HG03460 (cell line): ENCODE measurements at regions not wholly inside any gene's neighbourhood (a gene's known extent, or its start where the extent isn't known, plus 50 kb on each side); places are given as distances from the start of the nearest gene placed in this dataset.

Experiments used
- ATAC-seq: cut with Tn5 transposase; IDR thresholded peaks from one replicate; pipeline ENCODE4 v1.9.1; 2021; ENCODE audit not compliant: unreplicated experiment

GRCh38 chr3:31048143-31048542, 153.7 kb upstream of the GADL1 start:
- no peak for ATAC-seq

- no peak for ATAC-seq
These were observed 155.8 kb upstream of the GADL1 start for GRCh38 chr3:31050296-31050695.

- no peak for ATAC-seq
These were observed 156.8 kb upstream of the GADL1 start for GRCh38 chr3:31051226-31051625.

GRCh38 chr3:31053299-31053698, 158.8 kb upstream of the GADL1 start:
- ATAC-seq, result no peak

DNA sequence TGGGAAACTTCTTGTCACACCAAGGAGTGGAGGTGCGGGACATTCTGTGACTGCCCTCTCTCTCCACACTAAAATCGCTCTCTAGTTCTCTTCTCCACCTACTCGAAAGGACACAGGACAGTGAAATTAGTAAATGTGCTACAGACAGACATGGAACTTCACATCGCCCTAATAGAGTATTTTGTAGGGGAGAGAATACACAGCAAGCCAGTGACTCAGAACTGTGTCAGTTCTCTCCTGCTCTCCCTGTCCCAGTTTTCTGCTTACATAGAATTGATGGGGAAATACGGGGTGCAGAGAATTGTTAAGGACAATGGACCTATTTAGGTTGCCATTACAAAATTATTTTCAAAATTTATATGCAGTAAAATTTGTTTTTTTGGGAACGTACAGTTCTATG, 159.6 kb upstream of the GADL1 start:
- no peak for ATAC-seq

GRCh38 chr3:31055757-31056156, 161.3 kb upstream of the GADL1 start:
- no peak for ATAC-seq

- ATAC-seq, result no peak
These were observed 163.4 kb upstream of the GADL1 start for GRCh38 chr3:31057891-31058290.

DNA sequence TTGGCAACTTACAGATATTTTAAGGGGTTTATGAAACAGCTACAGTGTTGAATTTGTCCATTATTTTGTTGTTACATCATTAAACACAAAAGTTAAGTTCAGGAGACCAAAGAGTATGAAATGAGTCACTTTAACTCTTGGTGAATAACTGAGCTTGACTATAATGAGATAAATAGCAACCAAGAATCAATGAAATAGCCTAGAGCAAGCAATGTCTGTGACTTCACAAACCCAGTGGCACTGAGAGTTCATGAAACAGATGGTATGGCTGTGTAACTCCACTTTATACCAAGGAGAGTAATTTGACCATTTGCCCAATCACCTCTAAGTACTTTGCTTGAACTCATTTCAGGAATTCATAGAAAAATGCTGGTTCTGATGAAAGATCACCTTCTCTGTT, 169.6 kb upstream of the GADL1 start:
- no peak for ATAC-seq

GRCh38 chr3:31065765-31066164, 171.3 kb upstream of the GADL1 start:
- no peak for ATAC-seq

DNA sequence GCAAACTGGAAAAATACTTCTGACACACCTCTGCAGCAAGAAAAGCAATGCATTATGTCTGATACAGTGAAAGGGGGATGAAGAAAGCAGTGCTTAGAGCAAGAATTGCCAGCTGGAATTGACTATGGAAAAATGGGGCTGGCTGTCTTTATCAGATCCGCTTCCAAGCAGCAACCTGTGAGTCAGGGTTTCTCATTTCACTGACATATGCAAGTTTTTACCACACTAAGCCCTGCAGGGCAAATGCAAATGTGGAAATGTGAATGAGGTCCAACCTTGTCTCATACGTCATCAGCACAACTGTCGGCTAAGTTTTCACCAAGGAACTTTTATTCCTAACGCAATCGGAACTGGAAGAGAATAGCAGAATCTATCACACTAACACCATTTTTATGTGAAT, 172.5 kb upstream of the GADL1 start:
- no peak for ATAC-seq

- no peak for ATAC-seq
These were observed 181.0 kb upstream of the GADL1 start for GRCh38 chr3:31075471-31075870.

DNA sequence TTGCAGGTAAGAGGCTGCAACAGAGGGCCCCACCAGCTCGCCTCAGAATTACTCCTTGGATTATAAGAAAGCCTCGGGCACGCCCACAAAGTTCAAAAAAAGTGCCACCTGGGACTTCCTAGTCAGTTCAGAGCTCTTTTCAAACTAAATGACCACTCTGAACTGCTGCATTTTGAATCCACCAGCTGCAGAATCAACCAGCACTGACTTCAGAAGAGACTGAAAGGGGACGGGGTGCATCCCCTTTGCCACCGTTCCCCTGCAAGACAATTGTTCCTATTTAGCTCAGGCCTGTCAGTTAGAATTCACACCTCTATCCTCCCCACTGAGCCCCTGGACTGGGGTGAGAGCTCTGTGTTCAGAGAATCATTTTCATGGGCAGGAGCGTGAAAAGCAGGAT, 181.4 kb upstream of the GADL1 start:
- ATAC-seq, result no peak

DNA sequence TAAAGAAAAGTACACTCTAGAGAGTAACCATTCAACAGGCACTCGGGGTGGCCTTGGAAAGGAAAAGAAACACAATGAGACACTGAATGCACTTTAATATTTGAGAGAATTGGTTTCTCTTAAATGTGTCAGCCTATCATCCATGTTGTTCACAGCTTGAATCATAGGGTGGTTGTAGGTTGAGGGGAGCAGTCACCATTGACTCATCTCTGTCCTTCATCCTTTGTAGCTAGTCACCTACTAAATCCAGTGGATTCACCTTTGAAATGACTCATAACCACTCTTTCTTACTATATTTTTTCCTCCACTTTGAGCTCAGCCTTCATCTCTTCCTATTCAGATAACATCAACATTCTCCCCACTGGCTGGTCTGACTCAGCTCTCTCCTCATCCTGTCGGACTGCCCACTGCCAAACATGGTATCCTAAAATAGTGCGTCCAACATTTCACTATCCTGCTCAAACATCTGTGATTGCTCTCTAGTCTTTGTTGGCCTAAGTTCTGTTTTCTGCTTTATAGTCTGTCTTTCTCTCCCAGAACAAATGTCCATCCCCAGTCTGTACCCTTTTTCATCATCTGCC, 182.7 kb upstream of the GADL1 start:
- ATAC-seq, result no peak

GRCh38 chr3:31077826-31078225, 183.4 kb upstream of the GADL1 start:
- ATAC-seq, result no peak

DNA sequence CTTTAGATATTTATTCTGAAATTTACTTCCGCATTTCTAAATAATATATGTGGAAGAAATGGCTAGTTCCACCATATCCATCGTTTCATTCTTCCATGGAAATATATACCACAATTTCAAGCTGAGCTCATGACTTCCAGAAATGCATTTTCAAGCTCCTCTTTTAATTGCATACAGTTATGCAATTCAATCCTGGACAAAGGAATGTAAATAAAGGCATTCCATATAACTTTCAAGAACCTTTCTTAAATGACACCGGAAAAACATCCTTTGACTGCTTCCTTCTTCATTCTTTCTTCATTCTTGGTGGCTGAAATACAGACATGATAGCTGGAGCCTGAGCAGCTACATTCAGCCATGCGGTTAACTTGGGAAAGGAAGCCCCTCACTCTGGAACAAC, 185.2 kb upstream of the GADL1 start:
- no peak for ATAC-seq

DNA sequence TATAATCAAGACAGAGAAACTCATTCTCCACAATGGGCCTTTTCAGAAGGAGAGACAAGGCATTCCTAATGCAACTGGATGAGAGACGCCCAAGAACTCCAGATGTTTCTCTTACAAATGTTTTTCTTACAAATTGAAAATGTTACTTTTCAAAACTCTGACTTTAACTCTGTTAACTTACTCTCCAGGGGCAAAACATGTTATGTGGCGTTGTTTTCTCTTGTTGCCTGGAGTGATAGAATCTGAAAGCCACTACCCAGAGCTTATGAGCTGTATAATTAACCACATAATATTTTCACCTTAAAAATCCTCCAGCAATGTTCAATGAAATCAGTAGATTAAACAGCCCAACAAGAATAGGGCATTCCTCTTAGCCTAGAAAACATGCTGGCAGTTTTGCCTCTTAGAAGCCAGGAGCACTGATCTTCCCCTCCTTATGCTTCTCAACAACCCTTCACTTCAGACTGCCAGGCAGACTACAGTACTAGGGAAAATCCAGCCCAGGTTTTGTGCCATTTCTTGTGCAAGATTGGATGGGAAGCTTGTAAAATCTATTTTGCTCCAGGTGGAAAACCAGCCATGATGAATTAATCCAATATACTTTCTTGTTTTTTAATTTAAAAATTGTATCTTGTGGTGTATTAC, 186.7 kb upstream of the GADL1 start:
- ATAC-seq, result no peak

DNA sequence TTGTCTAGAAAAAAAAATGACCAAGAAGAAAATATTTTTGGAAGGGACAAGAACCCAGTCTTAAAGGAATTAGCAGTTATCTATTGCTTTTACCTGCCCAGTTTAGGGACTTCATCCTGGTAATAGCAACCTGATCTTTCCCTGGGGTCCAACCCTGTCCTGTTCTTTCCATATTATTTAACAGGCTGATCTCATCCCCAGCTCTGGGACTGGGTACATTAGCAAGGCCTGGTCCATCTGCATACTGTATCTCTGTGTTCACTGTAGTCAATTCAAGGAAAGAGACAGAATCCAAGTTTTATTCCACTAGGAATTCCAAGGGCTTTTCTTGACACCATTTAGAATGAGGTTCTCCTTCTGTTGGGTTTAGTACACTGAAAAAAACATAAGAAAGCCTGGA, 191.7 kb upstream of the GADL1 start:
- no peak for ATAC-seq

DNA sequence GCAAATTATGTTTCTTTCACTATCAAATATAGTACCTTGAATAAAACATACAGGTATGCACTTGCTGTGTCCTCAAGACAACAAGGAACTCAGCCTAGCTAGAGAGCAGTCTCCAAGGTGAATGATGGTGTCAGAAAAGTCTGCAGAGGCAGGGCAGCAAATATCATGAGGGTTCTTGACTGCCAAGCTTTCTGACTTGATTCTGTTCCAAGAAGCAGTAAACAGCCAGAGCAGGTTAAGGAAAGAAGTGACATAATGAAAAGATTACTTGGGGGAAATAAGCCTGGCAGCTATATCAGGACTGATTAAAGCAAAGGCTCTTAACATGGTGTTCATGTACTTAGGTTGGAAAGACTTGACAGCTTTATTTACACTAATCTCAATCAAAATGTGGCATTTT, 192.2 kb upstream of the GADL1 start:
- ATAC-seq, result no peak

- no peak for ATAC-seq
These were observed 197.3 kb upstream of the GADL1 start for GRCh38 chr3:31091748-31092147.

DNA sequence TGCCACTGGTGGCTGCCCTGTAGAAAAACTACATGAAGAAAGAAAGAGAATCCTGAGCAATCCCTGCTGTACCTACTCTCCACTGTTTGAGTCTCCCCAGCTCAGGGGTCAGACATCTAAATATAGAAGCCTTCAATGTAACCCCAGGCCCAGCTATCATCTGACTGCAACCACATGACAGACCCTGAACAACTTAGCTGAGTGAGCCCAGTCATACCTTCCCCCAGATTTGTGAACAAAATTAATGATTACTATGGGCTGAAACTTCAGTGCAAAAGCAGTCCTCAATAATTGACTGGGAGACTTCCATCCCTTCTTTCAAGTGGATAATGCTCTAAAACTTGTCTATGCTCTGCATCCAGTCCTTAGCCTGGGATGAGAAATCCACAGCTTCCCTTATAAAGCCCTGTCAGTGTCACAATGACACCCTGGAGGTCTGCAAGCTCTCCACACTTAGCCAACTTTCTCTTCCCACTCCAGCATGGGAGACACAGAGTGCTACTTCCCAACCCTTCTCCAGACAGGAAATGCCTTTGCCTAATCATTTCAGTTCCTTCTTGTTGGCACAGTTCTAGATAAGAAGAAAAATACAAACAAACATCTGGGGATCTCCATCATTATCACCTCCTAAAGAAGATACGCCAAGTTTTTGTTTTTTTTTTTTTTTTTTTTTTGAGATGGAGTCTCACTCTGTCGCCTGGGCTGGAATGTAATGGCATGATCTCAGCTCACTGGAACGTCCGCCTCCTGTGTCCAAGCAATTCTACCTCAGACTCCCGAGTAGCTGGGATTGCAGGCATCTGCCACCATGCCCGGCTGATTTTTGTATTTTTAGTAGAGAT, 198.5 kb upstream of the GADL1 start:
- no peak for ATAC-seq

- no peak for ATAC-seq
These were observed 199.1 kb upstream of the GADL1 start for GRCh38 chr3:31093606-31094005.

GRCh38 chr3:31094048-31094447, 199.6 kb upstream of the GADL1 start:
- ATAC-seq, result no peak
